Posterior vena cava (tissue), 2 donors: ENCODE measurements at regions not wholly inside any gene's neighbourhood (a gene's known extent, or its start where the extent isn't known, plus 50 kb on each side); places are given as distances from the start of the nearest gene placed in this dataset.
"Not testable (repeated sequence)": the region's sequence is repeated elsewhere in the genome, so short reads cannot be mapped to it uniquely, and the experiment has no call there.

Source experiments
- DNase-seq: peaks from one replicate; pipeline ENCODE4 v3.0.0-alpha.2; 2020; ENCODE audit warnings: low spot score
- intact Hi-C, 2 donors: fragments of 100-400 bp; cut with DNase I; formaldehyde crosslinking; loops; one replicate each; pipeline versions ENCODE4 v1.14.1 to v1.14.2; 2022 to 2023
- donor health status: DM: yes; HTN: yes; CAD: no.
- donor health status: DM: yes; HTN: yes; CAD: no.

DNA sequence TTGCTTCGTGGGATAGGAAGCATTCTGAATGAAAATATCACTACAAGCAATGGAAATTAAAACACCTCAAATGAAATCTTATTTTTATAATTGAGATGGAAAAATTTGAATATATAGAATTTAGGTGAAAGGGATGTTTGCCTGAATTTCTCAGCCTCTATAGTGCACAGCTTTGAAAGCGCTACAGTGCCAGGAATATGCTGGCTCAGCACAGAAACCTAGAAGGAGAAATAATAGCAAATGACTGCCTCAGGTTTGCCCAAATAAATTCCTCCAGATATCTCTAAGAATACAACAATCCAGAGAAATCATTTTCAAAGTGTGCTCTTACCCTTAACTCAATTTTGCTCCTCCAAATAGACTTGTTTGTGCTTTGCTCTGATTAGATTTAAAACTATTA, 141.1 kb upstream of the ZNF385D start:
- intact Hi-C loops: loop anchor here (10.0 kb wide), 2 partner anchors 137 to 1667 kb away; partner anchors contain the start of gene ZNF385D (in 2 of the 2)
- DNase-seq: no peak

DNA sequence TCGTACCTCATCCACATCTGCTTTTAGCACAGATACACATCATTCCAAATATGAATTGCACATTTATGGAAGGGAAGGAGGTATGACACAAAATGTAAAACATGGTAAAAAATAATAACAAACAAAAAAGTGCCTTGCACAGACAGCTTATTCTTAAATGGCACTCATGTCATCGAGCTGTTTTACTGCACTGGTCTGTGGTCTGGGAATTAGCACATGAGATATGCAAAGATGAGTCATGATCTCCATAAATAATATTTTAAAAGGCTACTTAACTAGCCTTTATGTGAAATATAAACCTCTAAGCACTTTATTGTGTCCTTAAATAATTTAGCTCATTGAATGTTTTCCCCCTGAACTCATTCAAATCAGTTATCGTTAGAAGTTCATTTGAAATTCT, 142.2 kb upstream of the ZNF385D start:
- DNase-seq: no peak
- intact Hi-C loops: loop anchor here (10.0 kb wide), 2 partner anchors 138 to 1668 kb away; partner anchors contain the start of gene ZNF385D (in 2 of the 2)

DNA sequence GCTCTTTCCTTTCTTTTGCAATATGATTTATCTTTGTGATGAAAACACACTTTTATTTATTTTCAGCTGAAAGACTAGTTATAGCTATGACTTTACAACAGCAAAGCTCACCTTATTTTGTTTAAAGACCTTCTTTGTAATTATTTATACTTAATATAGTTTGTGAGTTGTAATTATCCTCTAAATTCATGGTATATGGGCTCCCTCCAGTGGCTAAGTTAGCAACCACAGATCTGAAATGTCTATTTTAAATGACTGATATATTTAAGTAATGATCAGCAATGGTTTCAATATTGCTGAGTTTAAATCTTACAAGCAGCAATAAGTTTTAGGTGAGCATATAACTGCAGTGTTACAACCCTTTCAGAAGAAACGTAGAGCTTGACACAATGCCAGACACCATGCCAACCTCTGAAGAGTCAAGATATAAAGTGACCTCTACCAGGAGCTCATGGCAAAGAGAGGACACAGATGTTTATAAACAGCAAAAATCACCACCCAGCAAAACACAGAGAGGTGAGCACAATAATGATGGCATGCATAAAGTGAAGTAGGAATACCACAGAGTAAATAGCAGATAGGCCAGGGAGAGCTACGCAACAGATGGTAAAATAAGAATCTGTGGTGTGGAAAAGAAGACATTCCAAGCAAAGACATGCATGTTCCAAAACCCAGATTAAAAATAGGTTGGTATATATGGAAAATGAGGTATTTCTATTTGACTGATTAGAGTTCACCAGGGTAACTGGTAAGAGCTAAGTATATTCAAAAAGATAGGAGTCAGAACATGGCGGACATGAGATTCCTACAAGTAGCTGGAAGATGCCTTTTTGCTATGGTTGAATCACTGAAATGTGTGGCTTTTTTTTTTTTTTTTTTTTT, 143.7 kb upstream of the ZNF385D start:
- DNase-seq: no peak
- intact Hi-C loops: loop anchor here (10.0 kb wide), 2 partner anchors 140 to 1670 kb away; partner anchors contain the start of gene ZNF385D (in 2 of the 2)

DNA sequence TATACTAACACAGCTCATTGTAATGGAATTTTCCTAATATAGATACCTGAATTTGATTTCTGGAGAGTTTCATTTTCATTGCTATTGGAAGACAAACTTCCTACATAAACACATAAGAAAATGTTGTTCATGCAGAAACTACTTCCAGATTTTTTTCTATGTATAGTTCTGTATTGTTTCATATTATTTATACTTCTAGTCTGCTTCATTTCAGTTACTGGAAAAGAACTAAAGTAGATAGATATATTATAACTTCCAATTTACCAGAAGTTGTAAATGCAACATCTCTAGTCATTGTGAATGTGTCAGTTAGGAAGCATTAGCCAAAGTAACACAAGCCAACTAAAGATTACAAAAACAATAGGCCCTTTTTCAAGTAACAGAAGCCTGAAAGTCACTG, 147.3 kb upstream of the ZNF385D start:
- DNase-seq: no peak
- intact Hi-C loops: loop anchor here (10.0 kb wide), 2 partner anchors 144 to 1674 kb away; partner anchors contain the start of gene ZNF385D (in 2 of the 2)

DNA sequence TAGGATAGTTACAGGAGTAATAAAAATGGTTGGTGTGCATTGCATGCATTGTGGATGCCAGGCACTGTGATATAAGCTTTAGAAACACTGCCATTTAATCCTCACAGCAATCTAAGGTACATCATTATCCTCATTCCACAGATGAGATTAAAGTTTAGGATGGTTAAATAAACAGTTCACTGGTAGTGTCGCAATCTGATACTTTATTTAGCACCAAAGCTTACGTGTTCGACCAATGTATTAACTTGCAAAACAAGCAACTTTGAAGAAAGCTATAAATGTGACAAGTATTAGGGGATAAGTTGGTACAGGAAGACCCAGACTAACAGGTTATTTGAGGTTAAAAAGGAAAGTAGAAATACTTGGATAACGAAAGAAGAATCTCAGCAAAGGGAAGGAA, 150.5 kb upstream of the ZNF385D start:
- DNase-seq: no peak
- intact Hi-C loops: no loop called here

DNA sequence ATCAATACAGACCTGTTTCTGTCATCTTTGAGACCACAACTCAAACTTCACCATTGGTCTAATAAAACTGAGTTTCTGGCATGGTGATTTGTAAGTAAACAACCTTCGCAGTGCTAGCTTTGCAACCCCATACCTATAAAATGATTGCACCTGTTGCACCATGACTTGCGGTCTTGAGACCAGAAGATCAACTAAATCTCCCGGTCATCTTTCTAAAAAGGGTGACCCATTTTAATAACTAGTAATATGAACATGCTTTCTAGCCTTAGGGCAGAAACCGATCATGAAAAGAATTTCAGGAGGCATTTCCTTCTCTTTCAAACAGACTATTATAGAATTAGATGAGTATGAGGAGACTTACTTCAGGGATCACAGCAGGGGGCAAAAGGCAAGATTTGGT, 151.9 kb upstream of the ZNF385D start:
- no peak for DNase-seq
- intact Hi-C loops: no loop called here

DNA sequence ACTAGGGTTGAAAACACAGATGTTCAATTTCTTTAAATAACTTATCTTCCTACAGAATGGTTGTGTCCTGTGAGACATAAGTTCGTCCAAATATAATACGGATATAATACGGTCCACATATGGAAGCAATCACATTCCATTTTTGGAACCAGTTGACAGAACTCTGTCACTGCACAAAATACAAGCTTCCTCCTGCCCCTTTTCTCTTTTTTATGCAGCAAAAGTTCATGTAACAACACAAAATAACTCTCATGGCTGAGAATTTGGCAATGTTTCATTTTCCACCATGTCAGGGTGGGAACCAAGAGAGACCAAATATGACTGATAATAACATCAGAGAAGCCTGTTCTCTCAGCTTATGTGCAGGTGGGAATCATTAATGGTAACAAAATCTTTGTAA, 158.1 kb upstream of the ZNF385D start:
- DNase-seq: no peak
- intact Hi-C loops: no loop called here

DNA sequence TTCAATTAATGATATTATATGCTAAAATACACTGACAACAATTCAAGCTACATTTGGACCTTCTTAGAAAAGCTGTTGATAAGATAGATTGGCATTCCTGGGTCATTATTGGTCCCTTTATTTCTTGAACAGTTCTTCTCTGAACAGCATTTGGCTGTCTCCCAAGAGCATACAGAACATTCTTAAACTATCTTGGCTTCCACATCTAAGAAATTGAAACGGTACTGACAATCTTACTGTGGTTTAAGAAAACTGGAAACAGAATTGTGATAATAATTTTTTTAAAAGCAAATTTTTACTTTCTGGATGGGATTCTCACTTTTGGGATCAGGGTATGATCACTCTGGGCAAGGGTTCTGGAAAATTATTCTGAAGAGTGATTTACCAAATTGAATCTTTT, 161.7 kb upstream of the ZNF385D start:
- DNase-seq: no peak
- intact Hi-C loops: no loop called here

DNA sequence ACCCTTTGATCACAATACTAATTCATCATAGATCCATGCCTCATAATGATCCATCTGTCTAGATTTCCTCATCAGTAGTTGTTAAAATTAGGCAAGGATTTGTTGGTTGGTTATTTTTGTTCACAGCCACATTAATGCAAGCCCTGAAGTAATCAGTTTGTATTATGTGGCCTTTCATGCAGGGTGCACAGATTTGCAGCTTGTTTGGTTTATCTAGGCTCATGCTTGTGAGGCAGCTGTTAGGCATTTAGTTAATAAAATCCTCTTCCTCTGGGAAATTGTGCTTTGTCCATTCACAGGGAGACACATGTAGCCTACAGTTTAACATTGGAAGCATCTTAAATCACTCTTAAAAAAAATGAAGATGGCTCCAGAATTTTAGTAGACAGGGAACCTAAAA, 162.8 kb upstream of the ZNF385D start:
- intact Hi-C loops: no loop called here

DNA sequence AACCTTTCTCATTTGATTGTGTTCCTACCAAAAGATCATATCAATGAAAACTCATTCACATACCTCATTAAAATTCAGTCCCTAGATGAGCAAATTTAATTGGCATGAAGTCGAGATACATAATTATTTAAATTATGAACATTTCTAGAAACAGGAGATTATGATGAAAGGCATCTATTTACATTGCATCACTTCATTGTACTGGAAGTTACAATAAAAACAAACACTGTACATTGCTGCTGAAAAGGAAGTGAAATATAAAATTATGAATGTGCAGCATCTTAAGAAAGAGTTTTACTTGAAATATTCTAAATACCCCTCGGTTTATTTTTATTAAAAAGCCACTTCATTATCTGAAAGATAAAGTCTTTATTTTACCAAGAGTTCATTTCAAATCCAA, 163.4 kb upstream of the ZNF385D start:
- no peak for DNase-seq
- intact Hi-C loops: no loop called here

More for the DNA sequence above, 162.8 kb upstream of the ZNF385D start:
- no peak for DNase-seq

DNA sequence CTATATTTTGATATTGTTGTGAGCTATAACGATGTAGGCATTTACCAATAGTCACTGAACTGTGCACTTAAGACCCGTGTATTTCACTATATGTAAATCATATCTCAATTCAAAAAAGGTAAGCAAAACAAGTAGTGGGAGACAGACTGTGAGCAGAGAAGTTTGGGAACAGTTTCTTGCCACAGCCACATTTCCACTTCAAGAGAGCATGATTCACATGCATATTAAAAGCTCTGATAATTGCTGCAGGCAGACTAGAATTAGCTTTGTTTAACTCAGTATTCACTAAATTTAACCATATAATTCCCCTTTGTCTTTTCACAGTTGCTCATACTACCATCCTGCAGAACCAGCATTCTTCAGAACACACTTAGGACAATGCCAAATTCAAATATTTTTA, 168.4 kb upstream of the ZNF385D start:
- intact Hi-C loops: no loop called here
- no peak for DNase-seq

DNA sequence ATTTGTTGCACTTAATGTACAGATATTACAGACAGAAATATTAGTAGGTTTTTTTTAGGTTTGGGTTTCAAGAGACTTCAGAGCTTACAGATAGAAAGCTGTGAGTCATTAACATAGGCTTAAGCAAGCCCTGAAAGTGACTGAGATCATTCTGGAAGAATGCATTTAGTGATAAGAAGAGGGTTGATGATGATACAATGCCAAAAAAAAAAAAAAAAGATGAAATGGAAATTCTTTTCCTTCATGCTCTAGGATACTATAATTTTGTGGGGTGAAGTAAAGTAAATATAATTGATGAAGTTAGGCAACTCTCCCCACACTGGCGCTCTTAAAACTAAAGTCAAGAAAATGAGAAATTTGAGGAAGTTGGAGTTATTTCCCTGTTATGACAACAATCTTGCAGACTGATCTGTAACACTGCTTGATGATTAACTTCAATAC, 169.4 kb upstream of the ZNF385D start:
- no peak for DNase-seq
- intact Hi-C loops: no loop called here

DNA sequence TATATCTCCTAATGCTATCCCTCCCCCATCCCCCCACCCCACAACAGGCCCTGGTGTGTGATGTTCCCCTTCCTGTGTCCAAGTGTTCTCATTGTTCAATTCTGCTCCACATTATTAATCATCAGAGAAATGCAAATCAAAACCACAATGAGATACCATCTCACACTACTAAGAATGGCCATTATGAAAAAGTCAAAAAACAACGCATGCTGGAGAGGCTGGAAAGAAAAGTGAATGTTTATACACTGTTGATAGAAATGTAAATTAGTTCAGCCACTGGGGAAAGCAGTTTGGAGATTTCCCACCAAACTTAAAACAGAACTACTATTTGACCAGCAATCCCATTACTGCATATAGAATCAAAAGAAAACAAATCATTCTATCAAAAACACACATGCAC, 172.1 kb upstream of the ZNF385D start:
- DNase-seq, intact Hi-C loops: not testable (repeated sequence)

DNA sequence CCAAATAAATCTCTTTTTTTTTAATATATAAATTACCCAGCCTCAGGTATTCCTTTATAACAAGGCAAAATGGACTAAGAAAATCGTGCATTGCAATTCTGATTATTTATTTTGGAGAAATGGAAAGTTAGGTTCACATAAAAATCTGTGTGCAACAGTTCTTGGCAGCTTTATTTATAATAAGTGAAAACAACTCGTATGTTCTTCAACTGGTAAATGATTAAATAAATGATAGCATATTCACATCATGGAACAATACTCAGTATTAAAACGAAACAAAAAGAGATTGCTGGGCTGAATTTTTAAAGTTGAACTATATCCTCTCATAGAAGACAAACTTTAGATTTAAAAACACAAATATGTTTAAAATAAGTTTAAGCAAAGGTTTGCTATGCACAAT, 176.3 kb upstream of the ZNF385D start:
- DNase-seq: no peak
- intact Hi-C loops: no loop called here

DNA sequence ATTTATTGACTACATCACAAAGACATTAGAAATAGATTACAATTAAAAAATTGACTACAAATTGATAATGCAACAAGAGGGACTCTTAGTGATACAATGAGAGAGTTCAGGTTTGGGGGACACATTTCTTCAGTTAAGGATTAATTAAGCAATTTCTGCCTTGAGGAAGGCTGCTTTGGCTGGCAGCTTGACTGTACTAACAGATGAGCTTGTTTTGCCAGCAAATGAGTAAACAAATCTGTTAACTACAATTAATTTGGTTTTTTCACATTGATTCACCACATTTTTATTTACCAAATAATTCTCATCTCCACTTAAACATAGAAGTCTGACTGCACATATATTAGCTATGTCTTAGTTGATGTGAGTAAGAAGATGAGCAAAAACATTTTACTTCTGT, 183.6 kb upstream of the ZNF385D start:
- intact Hi-C loops: no loop called here

DNA sequence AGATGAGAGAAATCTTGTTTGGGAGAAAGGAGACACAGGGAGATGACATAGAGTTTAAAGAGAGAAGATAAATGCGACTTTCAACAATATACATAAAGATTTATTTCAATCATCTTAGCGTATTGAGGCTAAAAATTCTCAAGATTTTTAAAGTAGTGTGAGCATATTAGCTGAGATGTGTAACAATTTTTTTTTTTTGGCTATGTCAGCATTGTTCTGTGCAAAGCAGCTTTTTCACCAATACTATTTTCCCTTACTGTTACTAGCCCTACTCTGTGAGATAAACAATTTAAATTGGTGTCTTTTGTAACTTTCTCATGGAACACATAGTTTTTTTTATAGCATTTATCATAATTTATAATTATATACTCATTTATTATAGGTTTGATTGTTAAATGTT, 185.2 kb upstream of the ZNF385D start:
- no peak for DNase-seq
- intact Hi-C loops: no loop called here

More for the DNA sequence above, 183.6 kb upstream of the ZNF385D start:
- DNase-seq: no peak

DNA sequence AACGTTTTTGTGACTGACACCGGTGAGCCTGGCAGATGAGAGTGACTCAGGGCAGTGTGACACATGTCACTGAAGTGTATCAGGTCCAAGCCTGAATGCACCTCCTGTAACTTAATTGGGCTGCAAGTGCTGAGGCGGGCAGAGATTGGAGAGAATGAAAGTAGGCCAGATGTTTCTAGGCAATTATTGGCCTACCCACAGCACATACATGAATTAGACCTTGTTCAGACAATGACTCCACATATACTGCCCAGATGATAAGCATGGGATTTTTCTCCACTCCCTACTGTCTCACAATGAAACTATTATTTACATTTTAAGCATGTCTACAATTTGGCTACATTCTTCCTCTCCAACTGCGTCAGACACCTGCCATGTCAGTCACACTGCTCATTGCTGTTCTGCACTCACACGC, 187.3 kb upstream of the ZNF385D start:
- DNase-seq: no peak
- intact Hi-C loops: no loop called here

DNA sequence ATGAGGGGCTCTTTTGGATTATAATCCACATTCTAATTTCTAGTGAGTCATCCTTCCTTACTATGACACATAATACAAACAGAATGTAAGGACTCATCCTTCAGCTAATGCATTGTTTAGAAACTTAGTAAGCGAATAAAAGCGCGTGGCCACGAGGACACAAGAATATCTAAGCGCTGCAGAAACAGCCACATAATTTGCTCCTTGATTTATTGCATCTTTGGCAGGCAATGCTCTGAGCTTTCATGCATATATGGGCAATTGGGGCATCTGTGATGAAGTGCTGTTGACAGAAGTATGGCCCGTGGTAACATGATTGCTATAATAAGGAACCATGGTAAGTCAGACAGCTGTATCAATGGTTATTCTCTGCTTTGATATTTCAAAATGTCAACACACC, 191.3 kb upstream of the ZNF385D start:
- intact Hi-C loops: no loop called here
- no peak for DNase-seq

DNA sequence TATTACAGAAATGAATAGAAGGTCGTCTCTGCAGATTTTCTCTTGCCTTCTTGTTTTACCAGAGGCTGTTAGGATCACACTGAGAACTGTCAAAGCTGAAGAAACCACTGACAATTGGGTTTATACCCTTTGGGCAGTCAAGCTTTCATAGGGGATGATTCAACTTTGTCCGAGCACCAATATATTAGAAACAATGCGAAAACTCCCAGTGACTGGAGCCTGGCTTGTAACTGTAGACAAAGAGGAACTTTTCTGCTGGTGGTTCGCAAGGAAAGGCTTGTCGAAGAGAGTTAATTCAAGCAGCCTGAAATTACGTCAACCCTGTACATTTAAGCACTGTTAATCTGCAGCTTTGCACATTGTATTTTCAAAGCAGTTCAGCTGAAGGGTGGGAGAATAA, 193.2 kb upstream of the ZNF385D start:
- intact Hi-C loops: no loop called here
- no peak for DNase-seq

DNA sequence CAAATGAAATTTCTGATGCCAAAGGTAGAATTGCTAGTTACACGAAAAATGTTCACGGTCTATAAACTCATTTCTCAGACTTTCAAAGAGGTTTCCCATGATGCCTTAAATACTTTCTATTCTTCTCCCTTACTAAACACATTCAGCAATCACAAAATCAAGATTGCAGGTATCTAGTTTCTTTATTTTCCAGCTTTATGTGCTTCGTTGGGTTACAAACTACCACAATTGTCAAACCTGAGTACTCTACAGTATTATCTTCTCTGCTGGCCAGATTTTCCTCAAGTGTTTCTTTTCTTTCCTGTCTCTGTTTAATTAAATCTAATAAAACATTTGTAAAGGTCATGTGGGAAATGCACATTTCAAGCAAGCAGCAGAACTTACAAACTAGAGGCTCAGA, 201.8 kb upstream of the ZNF385D start:
- intact Hi-C loops: no loop called here
- DNase-seq: no peak

DNA sequence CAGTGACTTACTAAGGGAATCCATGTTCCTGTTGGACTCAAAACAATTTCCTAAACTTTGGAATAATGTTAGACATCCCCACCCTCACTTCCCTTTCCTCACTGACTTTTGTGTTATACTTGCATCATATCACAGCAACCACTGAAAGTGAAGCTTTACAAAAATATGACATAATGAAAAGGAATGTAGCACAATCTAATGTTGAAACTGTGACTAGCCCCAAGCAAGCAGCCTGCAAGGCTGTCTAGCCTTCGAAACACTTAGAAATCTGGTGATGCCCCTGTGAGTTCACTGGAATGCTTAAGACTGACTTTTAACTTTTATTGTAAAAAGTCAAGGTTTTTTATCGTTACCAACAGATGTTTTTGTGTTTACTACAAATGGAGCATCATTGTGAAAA, 203.7 kb upstream of the ZNF385D start:
- intact Hi-C loops: no loop called here
- no peak for DNase-seq
